Vagina (tissue), 2 donors: ENCODE measurements at regions not wholly inside any gene's neighbourhood (a gene's known extent, or its start where the extent isn't known, plus 50 kb on each side); places are given as distances from the start of the nearest gene placed in this dataset.

Source experiments
- DNase-seq, 2 donors: peaks; one replicate each; pipeline ENCODE4 v3.0.0-alpha.2; 2017; ENCODE audit errors: extremely low spot score in 2 of 2
- H3K27ac ChIP-seq: fragments of 200-600 bp; sonication (generic); one replicate; pipeline ENCODE4 v1.5.1; 2019
- H3K27me3 ChIP-seq: fragments of 200-600 bp; sonication (generic); one replicate; pipeline ENCODE4 v1.5.1; 2019
- H3K36me3 ChIP-seq, 2 donors: fragments of 200-600 bp; sonication (generic); one replicate each; pipeline ENCODE4 v1.5.1; 2017 to 2019
- H3K4me1 ChIP-seq: fragments of 200-600 bp; sonication (generic); one replicate; pipeline ENCODE4 v1.5.1; 2019
- H3K4me3 ChIP-seq, 2 donors: fragments of 200-600 bp; sonication (generic); 1 replicate in 1 of 2; 2 replicates in 1 of 2; pipeline ENCODE4 v1.5.1; 2016 to 2019
- H3K9me3 ChIP-seq: fragments of 200-600 bp; sonication (generic); one replicate; pipeline ENCODE4 v1.5.1; 2019
- CTCF ChIP-seq, 3 experiments: fragments of 450-650 bp in 2 of 3; fragments of 200-600 bp in 1 of 3; sonication (generic) in 1 of 3; IDR thresholded peaks; one replicate each; pipeline ENCODE4 v1.5.1; 2017 to 2019; ENCODE audit warnings: antibody characterized with exemption in 3 of 3, mild to moderate bottlenecking in 2 of 3, moderate library complexity in 2 of 3
- POLR2A ChIP-seq, 2 donors: fragments of 450-650 bp; IDR thresholded peaks; one replicate each; pipeline ENCODE4 v1.6.1; 2017; ENCODE audit warnings: antibody characterized with exemption in 2 of 2, mild to moderate bottlenecking in 2 of 2, moderate library complexity in 2 of 2
- POLR2AphosphoS5 ChIP-seq, 2 donors: sonication (generic); formaldehyde crosslinking; IDR thresholded peaks; one replicate each; pipeline ENCODE4 v1.9.0; 2017; ENCODE audit warnings: antibody characterized with exemption in 2 of 2, mild to moderate bottlenecking in 2 of 2, low read depth in 1 of 2; ENCODE audit not compliant: insufficient read depth in 1 of 2
- intact Hi-C: fragments of 100-400 bp; cut with DNase I; formaldehyde crosslinking; loops from one replicate; pipeline ENCODE4 v1.15.1; 2023

DNA sequence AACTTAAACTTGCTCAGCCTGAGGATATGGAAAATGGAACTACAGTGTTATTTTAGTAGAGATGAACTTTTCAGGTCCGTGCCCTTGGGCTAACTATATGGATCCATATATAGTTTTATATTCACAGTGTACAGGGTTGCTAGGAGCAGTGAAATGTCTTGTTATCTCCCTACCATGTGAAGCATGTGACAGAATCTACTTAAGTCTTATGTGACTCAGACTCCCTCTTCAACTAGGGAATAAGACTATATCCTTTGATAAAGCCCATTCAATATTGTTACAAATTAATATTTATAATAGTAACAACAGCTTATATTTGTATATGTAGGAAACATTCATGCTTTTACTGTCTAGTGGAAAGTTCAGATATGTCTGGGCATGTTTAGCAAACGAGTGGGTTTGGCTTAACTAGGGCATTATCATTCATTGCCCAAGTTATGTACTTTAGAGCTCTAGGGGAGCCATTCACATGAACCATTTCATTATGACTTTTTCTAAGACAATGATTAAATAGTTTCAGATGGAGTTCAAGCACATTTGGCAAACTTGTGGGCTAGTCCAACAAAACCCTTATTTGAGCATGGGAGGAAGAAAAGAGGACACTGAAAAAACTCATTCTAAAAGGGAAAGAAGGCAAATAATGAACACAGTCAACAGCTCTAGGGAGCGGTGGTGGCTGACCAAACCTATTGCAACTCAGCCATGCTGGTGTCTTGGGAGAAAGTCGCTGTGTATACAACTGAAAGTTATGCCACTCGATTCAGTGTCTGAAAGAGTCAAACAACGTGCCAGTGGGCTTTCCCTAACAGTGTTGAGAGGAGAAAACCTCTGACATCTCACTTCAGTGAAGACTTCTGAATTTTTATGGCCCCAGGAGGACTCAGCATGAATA, 305.9 kb upstream of the G2E3 start:
- Histone ChIP-seq H3K9me3 (no peaks in the 10 kb centered on the region), H3K36me3 (no peaks in the 10 kb centered on the region), H3K4me3 (no peak overlapping the region), H3K27ac (no peak overlapping the region), H3K4me1 (no peaks in the 10 kb centered on the region), H3K27me3 (no peaks in the 10 kb centered on the region)
- intact Hi-C loops: no loop called here
- TF ChIP-seq POLR2AphosphoS5 (IDR thresholded peaks at IDR 0.05; ENCODE audit: insufficient read depth in 1 of 2, low read depth in 1 of 2): no peak
- no peak for TF ChIP-seq CTCF (IDR thresholded peaks at IDR 0.05)
- no peak for TF ChIP-seq POLR2A (IDR thresholded peaks at IDR 0.05)
- no peak for DNase-seq

DNA sequence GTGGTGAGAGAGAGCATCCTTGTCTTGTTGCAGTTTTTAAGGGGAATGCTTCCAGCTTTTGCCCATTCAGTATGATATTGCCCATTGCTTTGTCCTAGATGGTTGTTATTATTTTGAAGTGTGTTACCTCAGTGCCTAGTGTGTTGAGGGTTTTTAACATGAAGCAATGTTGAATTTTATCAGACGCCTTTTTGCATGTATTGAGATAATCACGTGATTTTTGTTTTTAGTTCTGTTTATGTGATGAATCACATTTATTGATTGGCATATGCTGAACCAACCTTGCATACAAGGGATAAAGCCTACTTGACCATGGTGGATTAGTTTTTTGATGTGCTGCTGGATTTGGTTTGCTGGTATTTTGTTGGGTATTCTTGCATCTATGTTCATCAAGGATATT, 302.3 kb upstream of the G2E3 start:
- Histone ChIP-seq H3K27me3 (no peaks in the 10 kb centered on the region), H3K9me3 (no peaks in the 10 kb centered on the region), H3K4me3 (no peak overlapping the region), H3K36me3 (no peaks in the 10 kb centered on the region), H3K4me1 (no peaks in the 10 kb centered on the region), H3K27ac (no peak overlapping the region)
- intact Hi-C loops: no loop called here
- DNase-seq: no peak
- TF ChIP-seq POLR2A (IDR thresholded peaks at IDR 0.05) (no peak), CTCF (IDR thresholded peaks at IDR 0.05) (no peak), POLR2AphosphoS5 (IDR thresholded peaks at IDR 0.05; ENCODE audit: insufficient read depth in 1 of 2, low read depth in 1 of 2) (no peak)

DNA sequence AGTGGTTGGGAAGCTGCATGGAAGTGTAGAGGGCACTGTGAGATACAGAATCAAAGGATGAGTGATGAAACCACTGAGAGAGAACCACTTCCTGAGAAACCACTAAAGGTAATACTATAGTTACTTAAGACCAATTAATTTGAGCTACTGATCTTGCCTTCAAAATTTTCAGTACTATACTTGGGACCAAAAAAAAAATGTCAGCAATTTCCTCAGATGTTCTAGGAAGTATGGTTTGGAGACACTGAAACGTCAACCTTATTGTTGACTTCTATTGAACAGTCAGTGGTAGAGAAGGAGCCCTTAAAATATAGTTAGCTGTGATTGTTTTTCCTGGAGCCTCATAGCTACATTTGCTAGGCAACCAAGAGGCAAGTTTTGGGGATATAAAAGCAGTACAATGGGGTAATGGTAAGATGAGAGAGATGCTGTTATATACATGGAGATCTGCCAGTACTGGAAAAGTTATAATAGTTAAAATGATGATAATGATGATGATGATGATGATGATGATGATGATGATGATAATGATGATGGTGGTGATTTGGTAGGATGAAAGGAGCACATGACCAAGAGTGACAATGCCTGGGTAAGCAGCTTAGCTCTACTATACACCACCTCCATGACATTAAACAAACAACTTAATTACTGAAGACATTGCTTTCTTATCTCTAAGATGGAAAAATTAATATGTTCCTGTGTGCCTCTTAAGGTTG, 300.9 kb upstream of the G2E3 start:
- H3K27me3 ChIP-seq: no peaks in the 10 kb centered on the region
- no peaks in the 10 kb centered on the region for H3K9me3 ChIP-seq
- no peak overlapping the region for H3K27ac ChIP-seq
- intact Hi-C loops: no loop called here
- H3K4me1 ChIP-seq: no peaks in the 10 kb centered on the region
- TF ChIP-seq CTCF (IDR thresholded peaks at IDR 0.05) (no peak), POLR2A (IDR thresholded peaks at IDR 0.05) (no peak), POLR2AphosphoS5 (IDR thresholded peaks at IDR 0.05; ENCODE audit: insufficient read depth in 1 of 2, low read depth in 1 of 2) (no peak)
- no peaks in the 10 kb centered on the region for H3K36me3 ChIP-seq
- no peak for DNase-seq
- H3K4me3 ChIP-seq: no peak overlapping the region

- Histone ChIP-seq H3K36me3 (no peaks in the 10 kb centered on the region), H3K4me3 (no peak overlapping the region), H3K27me3 (no peaks in the 10 kb centered on the region), H3K9me3 (no peaks in the 10 kb centered on the region), H3K4me1 (no peaks in the 10 kb centered on the region), H3K27ac (no peak overlapping the region)
- no peak for TF ChIP-seq CTCF (IDR thresholded peaks at IDR 0.05)
- TF ChIP-seq POLR2AphosphoS5 (IDR thresholded peaks at IDR 0.05; ENCODE audit: insufficient read depth in 1 of 2, low read depth in 1 of 2): no peak
- DNase-seq: no peak
- intact Hi-C loops: no loop called here
Observed at GRCh38 chr14:30260833-30261607, 297.9 kb upstream of the G2E3 start.
